ENCODE measurements at regions not wholly inside any gene's neighbourhood (a gene's known extent, or its start where the extent isn't known, plus 50 kb on each side); places are given as distances from the start of the nearest gene placed in this dataset.

DNA sequence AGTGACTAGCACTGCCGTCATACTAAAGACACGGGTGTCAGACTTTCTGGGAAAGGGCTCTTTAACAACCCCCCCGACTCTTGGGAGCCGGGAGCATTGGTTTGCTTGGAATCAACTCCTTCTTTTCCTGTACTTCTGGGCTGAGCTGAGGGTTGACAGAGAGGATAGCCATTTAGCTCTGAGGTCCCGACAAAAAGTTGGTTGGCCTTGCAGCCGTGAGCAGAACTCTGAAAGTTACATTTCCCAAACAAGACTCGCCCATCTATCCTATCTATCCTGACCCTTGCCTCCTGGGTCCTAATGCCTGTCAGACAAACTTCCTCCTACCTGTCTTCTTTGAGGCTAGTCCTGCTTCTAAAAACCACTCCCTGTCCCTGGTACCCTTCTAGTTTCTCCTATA, 460.8 kb upstream of the TOM1L1 start:
- TF ChIP-seq, protein P1, sequence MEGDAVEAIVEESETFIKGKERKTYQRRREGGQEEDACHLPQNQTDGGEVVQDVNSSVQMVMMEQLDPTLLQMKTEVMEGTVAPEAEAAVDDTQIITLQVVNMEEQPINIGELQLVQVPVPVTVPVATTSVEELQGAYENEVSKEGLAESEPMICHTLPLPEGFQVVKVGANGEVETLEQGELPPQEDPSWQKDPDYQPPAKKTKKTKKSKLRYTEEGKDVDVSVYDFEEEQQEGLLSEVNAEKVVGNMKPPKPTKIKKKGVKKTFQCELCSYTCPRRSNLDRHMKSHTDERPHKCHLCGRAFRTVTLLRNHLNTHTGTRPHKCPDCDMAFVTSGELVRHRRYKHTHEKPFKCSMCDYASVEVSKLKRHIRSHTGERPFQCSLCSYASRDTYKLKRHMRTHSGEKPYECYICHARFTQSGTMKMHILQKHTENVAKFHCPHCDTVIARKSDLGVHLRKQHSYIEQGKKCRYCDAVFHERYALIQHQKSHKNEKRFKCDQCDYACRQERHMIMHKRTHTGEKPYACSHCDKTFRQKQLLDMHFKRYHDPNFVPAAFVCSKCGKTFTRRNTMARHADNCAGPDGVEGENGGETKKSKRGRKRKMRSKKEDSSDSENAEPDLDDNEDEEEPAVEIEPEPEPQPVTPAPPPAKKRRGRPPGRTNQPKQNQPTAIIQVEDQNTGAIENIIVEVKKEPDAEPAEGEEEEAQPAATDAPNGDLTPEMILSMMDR (IDR thresholded peaks at IDR 0.05) = no peak
- no peak for TF ChIP-seq POLR2A (IDR thresholded peaks at IDR 0.05)

All from lower leg skin (tissue), 3 donors.